ENCODE measurements at regions not wholly inside any gene's neighbourhood (a gene's known extent, or its start where the extent isn't known, plus 50 kb on each side); places are given as distances from the start of the nearest gene placed in this dataset.

DNA sequence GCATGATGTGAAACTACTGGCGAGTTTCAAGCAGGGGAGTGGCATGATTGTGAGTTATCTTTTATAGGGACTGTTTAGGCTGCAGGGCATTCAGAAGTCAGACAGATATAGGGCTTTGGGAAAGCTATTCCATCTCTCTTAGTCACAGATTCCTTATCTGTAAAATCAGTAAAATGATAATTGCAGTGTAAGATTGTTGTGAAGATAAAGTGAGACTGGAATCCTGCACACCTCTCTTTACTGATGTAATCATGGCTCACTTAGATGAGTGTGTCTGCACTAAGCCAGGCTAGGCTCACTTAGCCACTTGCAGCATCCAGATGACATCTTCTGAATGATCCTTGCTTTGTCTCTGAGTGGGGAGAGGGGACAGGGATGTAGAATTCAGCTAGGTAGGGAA is 81.8 kb upstream of the MAMDC2 start:
- TF ChIP-seq POLR2A (IDR thresholded peaks at IDR 0.05) = no peak
- TF ChIP-seq, protein P1, sequence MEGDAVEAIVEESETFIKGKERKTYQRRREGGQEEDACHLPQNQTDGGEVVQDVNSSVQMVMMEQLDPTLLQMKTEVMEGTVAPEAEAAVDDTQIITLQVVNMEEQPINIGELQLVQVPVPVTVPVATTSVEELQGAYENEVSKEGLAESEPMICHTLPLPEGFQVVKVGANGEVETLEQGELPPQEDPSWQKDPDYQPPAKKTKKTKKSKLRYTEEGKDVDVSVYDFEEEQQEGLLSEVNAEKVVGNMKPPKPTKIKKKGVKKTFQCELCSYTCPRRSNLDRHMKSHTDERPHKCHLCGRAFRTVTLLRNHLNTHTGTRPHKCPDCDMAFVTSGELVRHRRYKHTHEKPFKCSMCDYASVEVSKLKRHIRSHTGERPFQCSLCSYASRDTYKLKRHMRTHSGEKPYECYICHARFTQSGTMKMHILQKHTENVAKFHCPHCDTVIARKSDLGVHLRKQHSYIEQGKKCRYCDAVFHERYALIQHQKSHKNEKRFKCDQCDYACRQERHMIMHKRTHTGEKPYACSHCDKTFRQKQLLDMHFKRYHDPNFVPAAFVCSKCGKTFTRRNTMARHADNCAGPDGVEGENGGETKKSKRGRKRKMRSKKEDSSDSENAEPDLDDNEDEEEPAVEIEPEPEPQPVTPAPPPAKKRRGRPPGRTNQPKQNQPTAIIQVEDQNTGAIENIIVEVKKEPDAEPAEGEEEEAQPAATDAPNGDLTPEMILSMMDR (IDR thresholded peaks at IDR 0.05) = no peak

All from body of pancreas (tissue), 4 donors.